Suprapubic skin (tissue), 4 donors: ENCODE measurements at regions not wholly inside any gene's neighbourhood (a gene's known extent, or its start where the extent isn't known, plus 50 kb on each side); places are given as distances from the start of the nearest gene placed in this dataset.

Source experiments
- CTCF ChIP-seq, 2 donors: fragments of 200-600 bp in 1 of 2; fragments of 450-650 bp in 1 of 2; sonication (generic) in 1 of 2; IDR thresholded peaks; one replicate each; pipeline ENCODE4 v1.5.1; 2016 to 2019; ENCODE audit warnings: antibody characterized with exemption in 2 of 2, mild to moderate bottlenecking in 1 of 2, moderate library complexity in 1 of 2
- POLR2A ChIP-seq, 2 donors: fragments of 450-650 bp; IDR thresholded peaks; one replicate each; pipeline ENCODE4 v1.6.1; 2017; ENCODE audit warnings: antibody characterized with exemption in 2 of 2, mild to moderate bottlenecking in 2 of 2, moderate library complexity in 2 of 2
- POLR2AphosphoS5 ChIP-seq, 3 donors: sonication (generic); formaldehyde crosslinking; IDR thresholded peaks; one replicate each; pipeline ENCODE4 v1.6.1; 2017; ENCODE audit warnings: antibody characterized with exemption in 3 of 3

GRCh38 chr20:57805747-57806146, 95.9 kb upstream of the PMEPA1 start:
- TF ChIP-seq CTCF (IDR thresholded peaks at IDR 0.05) = no peak
- TF ChIP-seq POLR2A (IDR thresholded peaks at IDR 0.05) = no peak
- TF ChIP-seq POLR2AphosphoS5 (IDR thresholded peaks at IDR 0.05) = no peak
